GM18511 (cell line): ENCODE measurements at regions not wholly inside any gene's neighbourhood (a gene's known extent, or its start where the extent isn't known, plus 50 kb on each side); places are given as distances from the start of the nearest gene placed in this dataset.
A peak's percentile ranks its signal among the peaks of the same experiment; 100 is the strongest.

Source experiments
- ATAC-seq: cut with Tn5 transposase; IDR thresholded peaks from one replicate; pipeline ENCODE4 v1.9.1; 2021; ENCODE audit warnings: mild to moderate bottlenecking, moderate library complexity; ENCODE audit not compliant: unreplicated experiment

DNA sequence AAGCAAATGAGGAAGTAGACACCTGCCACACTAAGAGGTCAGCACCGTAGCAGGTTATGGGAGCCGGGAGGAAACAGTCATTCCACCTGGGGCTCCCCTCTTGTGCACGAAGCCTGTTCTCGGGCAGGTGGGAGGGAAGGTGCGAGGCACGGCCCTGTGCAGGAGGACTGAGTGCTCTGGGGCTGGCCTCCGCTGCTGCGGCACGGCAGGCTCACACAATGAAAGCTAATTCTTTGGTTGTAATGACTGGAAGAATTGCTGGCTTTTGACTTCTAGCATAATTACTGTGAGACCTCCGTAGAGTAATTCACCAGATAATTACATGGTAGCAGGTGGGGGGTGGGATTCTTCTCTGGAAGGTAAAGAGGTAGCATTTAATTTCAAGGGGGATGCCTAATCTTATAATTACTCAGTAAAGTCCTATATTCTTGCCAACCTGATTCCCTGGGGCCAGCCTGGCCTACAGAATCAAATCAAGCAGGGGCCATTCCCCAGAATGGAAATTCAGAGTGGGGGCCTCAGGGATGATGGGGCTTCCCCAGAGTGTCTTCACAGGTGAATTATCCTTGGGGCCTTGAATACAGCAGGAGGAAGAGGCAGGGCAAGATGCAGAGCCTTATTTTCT is 129.1 kb downstream of the TPRA1 start:
- no peak for ATAC-seq

DNA sequence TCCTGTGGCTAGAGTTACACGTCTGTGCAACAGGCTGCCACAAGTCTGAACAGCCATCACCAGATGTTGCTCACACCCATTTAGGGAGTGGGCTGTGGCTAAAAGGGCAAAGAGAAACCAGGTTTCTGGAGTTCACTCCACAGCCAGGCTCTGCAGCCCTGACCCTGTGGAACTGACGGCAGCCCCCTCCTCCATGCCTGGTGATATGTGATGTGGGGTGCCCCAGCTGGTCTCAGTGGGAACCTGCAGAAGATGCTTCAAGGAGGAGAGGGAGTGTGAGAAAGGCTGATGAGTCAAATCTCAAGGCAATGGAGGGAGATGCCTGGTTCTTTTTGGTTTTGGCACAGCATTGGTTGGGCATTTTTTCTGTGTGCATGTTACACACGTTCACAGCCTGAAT is 130.6 kb downstream of the TPRA1 start:
- ATAC-seq, result no peak

- ATAC-seq, result no peak
Observed at GRCh38 chr3:127458696-127459604, 131.6 kb downstream of the TPRA1 start.

DNA sequence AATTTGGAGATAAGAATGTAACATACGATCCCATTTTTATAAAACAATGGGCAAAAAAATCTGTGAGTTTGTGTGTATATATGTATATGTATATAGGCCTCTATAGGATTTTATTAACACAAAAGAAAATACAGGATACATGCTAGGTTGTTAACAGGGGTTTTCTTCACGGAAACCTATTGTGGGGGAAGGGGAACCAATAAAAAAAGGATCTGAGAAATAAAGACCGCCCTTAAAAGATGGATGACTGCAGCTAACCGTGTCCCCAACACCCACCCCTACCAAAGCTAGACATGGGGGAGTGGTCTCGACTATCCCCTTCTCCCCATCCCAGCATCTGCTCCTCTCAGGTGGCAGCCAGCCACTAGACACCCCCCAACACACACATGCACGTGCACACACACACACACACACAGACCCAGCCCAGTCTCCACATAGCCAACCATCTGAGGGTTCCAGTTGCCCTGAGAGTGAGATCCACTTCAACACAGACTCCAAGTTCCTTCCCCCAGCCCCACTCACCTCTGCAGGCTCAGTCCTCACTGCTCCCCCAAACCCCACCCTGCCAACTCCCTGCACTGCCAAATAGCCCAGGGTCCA is 132.9 kb downstream of the TPRA1 start:
- no peak for ATAC-seq

GRCh38 chr3:127457094-127457475 is 133.4 kb downstream of the TPRA1 start:
- no peak for ATAC-seq

GRCh38 chr3:127456471-127457093 is 134.0 kb downstream of the TPRA1 start:
- no peak for ATAC-seq

- ATAC-seq, result peak; percentile 77
Observed at GRCh38 chr3:127455541-127456450, 134.7 kb downstream of the TPRA1 start.

GRCh38 chr3:127454968-127455367 is 135.6 kb downstream of the TPRA1 start:
- no peak for ATAC-seq

DNA sequence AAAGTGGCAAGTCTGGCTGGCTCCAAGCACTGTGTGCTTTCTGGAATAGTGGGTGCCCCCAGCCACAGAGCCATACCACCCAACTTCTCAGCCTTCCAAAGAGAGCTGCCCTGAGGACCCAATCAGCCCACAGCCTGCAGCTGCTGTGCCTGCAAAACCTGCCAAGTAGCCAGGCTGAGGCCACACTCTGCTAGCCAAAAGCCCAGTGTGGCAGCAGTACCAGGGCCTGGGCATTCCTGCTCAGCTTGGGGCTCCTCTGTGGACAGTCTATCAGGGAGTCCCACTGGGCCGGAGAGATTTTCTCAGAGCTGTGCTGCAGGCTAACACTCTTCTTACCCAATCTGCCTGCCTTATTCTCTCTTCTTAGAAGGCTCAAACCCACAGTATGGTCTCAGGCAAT is 136.5 kb downstream of the TPRA1 start:
- ATAC-seq, result no peak

GRCh38 chr3:127452321-127452821 is 138.2 kb downstream of the TPRA1 start:
- no peak for ATAC-seq

DNA sequence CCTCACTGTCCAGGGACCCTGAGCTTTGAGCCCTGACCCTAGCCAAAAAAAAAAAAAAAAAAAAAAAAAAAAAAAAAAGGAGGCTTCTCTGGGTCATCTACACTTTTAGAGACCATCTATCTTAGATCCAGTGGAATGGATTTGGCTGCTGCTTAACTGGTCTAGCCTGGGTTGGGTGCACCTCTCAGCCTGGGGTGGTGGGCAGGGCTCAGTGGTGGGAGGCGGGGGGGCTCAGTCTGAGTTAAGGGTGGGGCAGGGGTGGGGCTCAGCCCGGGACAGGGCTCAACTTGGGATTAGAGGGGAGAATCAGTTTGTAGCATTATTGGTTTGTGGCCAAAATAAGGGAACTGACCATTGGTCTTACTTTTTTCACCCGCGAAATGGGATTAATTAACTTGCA is 139.2 kb downstream of the TPRA1 start:
- no peak for ATAC-seq

DNA sequence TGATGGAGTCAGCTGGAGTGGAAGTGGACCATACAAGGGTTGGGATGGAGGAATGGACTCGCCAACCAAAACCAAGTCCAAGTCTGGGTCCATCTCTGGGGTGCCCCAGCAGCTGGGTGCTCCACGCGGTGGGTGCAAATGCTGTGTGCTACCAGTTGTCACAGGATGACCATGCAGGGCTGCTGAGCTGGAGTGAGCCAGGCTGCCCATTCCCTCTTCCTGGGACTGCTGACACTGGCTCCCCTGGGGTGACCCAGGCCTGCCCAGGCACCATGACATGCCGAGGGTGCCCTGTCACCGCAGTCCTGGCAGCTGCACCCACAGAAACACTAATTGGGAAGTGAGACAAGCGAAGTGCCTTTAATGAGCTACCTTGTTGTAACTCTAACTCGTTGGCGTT is 140.2 kb downstream of the TPRA1 start:
- ATAC-seq, result no peak

DNA sequence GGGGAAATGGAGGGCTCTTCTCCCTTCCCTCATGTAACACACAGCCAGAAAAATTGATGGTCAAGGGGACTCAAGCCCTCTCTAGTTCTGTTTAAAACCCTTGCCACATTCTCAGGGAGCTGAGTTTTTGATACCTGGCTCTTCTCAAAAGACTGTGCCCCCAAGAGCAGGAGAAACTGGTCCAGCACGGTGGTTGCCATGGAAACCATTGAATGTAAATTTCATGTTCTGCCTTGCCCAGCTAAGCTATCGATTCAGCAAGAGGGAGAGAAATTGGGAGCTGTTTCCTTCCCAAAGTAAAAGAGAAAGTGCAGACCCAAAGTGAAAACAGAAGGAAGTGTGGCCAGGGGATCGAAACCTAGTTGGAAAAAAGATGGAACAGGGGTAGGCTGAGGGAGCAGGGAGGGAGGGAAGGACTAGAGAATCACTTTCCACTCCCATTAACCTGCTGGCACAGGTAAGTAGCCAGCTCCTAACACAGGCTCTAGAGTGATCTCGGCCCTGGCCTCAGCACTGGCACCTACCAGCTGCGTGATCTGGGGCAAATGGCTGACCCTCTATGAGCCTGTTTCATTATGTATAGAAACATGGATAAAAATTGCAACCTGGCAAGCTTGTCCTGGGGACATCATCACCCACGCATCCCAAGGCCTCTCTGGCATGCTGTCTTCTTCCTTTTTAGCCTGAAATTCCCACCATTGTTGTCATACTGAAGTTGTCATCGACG is 140.9 kb downstream of the TPRA1 start:
- ATAC-seq, result no peak

- no peak for ATAC-seq
Observed at GRCh38 chr3:127448671-127449070, 141.9 kb downstream of the TPRA1 start.

GRCh38 chr3:127448161-127448561 is 142.4 kb downstream of the TPRA1 start:
- no peak for ATAC-seq

GRCh38 chr3:127446756-127447155 is 143.8 kb downstream of the TPRA1 start:
- ATAC-seq, result no peak

DNA sequence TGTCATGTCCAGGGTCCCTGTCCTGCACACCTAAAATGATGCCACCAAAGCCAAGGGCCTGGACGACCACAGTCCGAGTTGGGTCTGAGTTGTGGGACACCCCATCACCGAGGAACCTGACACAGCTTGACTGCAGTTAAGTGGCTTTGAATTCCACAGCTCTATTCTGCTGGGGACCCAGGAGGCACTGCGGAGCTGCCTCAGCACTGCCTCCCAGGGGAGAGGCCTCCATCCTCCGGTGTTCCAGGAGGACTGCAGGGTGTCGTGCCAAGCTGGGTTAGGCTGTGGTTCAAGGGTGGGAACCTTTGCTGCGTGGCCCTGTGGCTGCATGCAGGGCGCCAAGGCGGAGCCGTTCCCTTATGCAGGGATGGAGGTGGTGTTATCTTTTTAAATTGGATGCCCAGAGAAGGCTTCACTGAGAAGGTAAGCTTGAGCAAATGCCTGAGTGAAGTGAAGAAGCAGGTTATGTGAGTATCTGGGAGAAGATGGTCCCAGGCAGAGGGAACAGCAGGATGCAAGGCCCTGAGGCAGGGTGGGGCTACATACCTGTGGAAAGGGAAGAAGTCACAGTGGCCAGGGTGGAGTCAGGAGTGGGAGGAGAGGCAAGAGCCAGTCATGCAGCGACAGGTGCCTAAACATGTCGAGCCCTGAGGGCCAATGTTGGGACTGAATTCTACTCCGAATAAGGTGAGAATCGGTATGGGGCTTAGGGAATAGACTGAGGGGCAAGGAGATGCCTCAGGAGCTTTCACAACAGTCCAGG is 144.8 kb downstream of the TPRA1 start:
- ATAC-seq, result no peak

DNA sequence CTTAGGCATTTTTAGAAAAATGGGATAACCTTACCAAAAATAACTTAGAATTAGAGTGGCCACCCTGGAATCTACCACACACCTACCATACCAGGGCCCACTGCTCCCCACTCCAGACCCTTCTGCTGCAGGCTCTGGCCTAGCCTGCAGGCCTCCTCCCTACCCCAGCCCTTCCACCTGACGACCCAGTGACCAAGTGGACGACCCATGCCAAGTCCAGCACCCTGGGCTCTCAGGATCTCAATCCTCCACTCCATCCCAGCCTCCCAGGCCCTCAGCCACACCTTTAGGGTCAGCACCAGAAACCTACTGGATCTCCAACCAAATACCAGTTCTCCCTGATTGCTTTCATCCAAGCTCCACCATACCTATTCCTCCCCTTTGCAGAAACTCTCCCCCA is 145.8 kb downstream of the TPRA1 start:
- no peak for ATAC-seq
